ENCODE measurements at regions not wholly inside any gene's neighbourhood (a gene's known extent, or its start where the extent isn't known, plus 50 kb on each side); places are given as distances from the start of the nearest gene placed in this dataset.

- no peak for DNase-seq (ENCODE audit: low read depth in 1 of 2, low spot score in 2 of 2)
- POLR2A ChIA-PET (ENCODE audit: partially characterized antibody): interaction anchor here (0.7 kb wide), 1 partner anchor 98 kb away, joined by 3 read pairs; no protein-coding TSS in a partner anchor
- no peaks in the 10 kb centered on the region for H4K20me1 ChIP-seq (replicated peaks in 1 of 2; ENCODE audit: control insufficient read depth in 1 of 2, insufficient read depth in 2 of 2, low read length in 2 of 2)
Observed at GRCh38 chr14:45650754-45651153, 397.8 kb upstream of the MIS18BP1 start.

More at GRCh38 chr14:45650754-45651153, 397.8 kb upstream of the MIS18BP1 start:
- WGBS, 2 experiments (ENCODE audit: extremely low coverage in 1 of 2, insufficient coverage in 1 of 2, insufficient read length in 1 of 2, insufficient replicate concordance in 2 of 2, low coverage in 1 of 2, low lambda C conversion rate in 2 of 2, missing lambda C conversion rate in 1 of 2): 84% methylated on average over 3 of the region's 3 CpGs; no CpG with 5 or more reads in 1 of the 2 experiments
- no peak overlapping the region for H3K4me3 ChIP-seq (ENCODE audit: extremely low read depth in 1 of 4, insufficient read depth in 2 of 4, low read depth in 3 of 4, low read length in 4 of 4)
- no peak overlapping the region for H2BK20ac ChIP-seq (ENCODE audit: low read length)
- H3K56ac ChIP-seq (replicated peaks; ENCODE audit: insufficient read length, low read depth, low read length): no peak overlapping the region
- no peaks in the 10 kb centered on the region for H3K79me2 ChIP-seq (ENCODE audit: control insufficient read depth in 1 of 2, insufficient read depth in 2 of 2, low read length in 2 of 2)
- H2BK120ac ChIP-seq (replicated peaks; ENCODE audit: low read depth, low read length): no peak overlapping the region
- H3K23me2 ChIP-seq (ENCODE audit: low read depth, low read length): no peaks in the 10 kb centered on the region
- no peaks in the 10 kb centered on the region for H3K36me3 ChIP-seq (ENCODE audit: control insufficient read depth in 2 of 4, insufficient read depth in 4 of 4, low read length in 3 of 4)
- H2BK5ac ChIP-seq (ENCODE audit: low read depth, low read length): no peak overlapping the region
- H4K91ac ChIP-seq (replicated peaks; ENCODE audit: insufficient read length, low read length): no peak overlapping the region
- H3K4me2 ChIP-seq (ENCODE audit: insufficient read depth in 1 of 2, low read depth in 2 of 2, low read length in 2 of 2): no peak overlapping the region
- H2AK5ac ChIP-seq (ENCODE audit: low read depth, low read length): no peak overlapping the region
- H4K5ac ChIP-seq (ENCODE audit: insufficient read length, low read depth, low read length): no peak overlapping the region
- H3K27ac ChIP-seq (ENCODE audit: low read depth, low read length): no peak overlapping the region
- H3K23ac ChIP-seq (ENCODE audit: insufficient read length): no peak overlapping the region
- no peaks in the 10 kb centered on the region for H3K4me1 ChIP-seq (replicated peaks in 1 of 4; ENCODE audit: control insufficient read depth in 3 of 4, insufficient read depth in 4 of 4, low read length in 3 of 4)
- no peak overlapping the region for H2AFZ ChIP-seq (ENCODE audit: low read length)
- no peaks in the 10 kb centered on the region for H3K27me3 ChIP-seq (replicated peaks in 1 of 4; ENCODE audit: control insufficient read depth in 3 of 4, extremely low read depth in 1 of 4, insufficient read depth in 3 of 4, low read length in 3 of 4)
- TF ChIP-seq PHF8 (conservative IDR thresholded peaks at IDR 0.05; ENCODE audit: low read depth, low read length) (no peak), CTCF (IDR thresholded peaks at IDR 0.05; ENCODE audit: control extremely low read depth in 1 of 3, insufficient read depth in 1 of 3, low read depth in 1 of 3, low read length in 3 of 3) (no peak; a peak in 1 of 4 replicates), MAFK (IDR thresholded peaks at IDR 0.05; ENCODE audit: low read depth, low read length) (no peak), GABPA (IDR thresholded peaks at IDR 0.05; ENCODE audit: borderline replicate concordance, insufficient read depth, low read length) (no peak)
- H2BK15ac ChIP-seq (ENCODE audit: low read length): no peak overlapping the region
- no peak overlapping the region for H3K14ac ChIP-seq (ENCODE audit: insufficient read length)
- CTCF ChIA-PET (ENCODE audit: partially characterized antibody): interaction anchor here (0.7 to 7.6 kb wide), 12 partner anchors 10 to 586 kb away, joined by 3 to 64 read pairs (median 3); no protein-coding TSS in a partner anchor
- H3K79me1 ChIP-seq (ENCODE audit: low read depth, low read length): no peaks in the 10 kb centered on the region
- H3K4ac ChIP-seq (replicated peaks; ENCODE audit: insufficient read length, low read depth, low read length): no peak overlapping the region
- no peaks in the 10 kb centered on the region for H3K9me3 ChIP-seq (ENCODE audit: insufficient read depth in 2 of 2, low read depth in 1 of 2, low read length in 1 of 2)
- H2BK12ac ChIP-seq (ENCODE audit: low read depth, low read length): no peak overlapping the region
- H4K8ac ChIP-seq (ENCODE audit: extremely low read depth, insufficient read depth, low read length): no peak overlapping the region
- FAIRE-seq: no peak
- H3K9ac ChIP-seq (replicated peaks in 1 of 4; ENCODE audit: extremely low read depth in 1 of 4, low read depth in 3 of 4, low read length in 3 of 4): no peak overlapping the region
- no peak overlapping the region for H3K18ac ChIP-seq (ENCODE audit: extremely low read depth, low read length)

Data from H1 (cell line).